ENCODE measurements at regions not wholly inside any gene's neighbourhood (a gene's known extent, or its start where the extent isn't known, plus 50 kb on each side); places are given as distances from the start of the nearest gene placed in this dataset.

- Histone ChIP-seq H3K9me3 (ENCODE audit: low read length) (no peaks in the 10 kb centered on the region), H2AFZ (ENCODE audit: low read depth, low read length) (no peak overlapping the region), H3K27me3 (ENCODE audit: insufficient read depth, low read length) (no peaks in the 10 kb centered on the region), H3K4me1 (ENCODE audit: insufficient read depth, low read length) (no peaks in the 10 kb centered on the region), H3K4me3 (ENCODE audit: low read length) (no peak overlapping the region), H3K36me3 (ENCODE audit: insufficient read depth, low read length) (no peaks in the 10 kb centered on the region)
Measured at GRCh38 chrX:25156832-25157231, 141.1 kb upstream of the ARX start.

- H3K4me1 ChIP-seq (ENCODE audit: insufficient read depth, low read length) = no peaks in the 10 kb centered on the region
- H3K9me3 ChIP-seq (ENCODE audit: low read length) = no peaks in the 10 kb centered on the region
- H3K27me3 ChIP-seq (ENCODE audit: insufficient read depth, low read length) = no peaks in the 10 kb centered on the region
- no peak overlapping the region for H3K4me3 ChIP-seq (ENCODE audit: low read length)
- no peak overlapping the region for H2AFZ ChIP-seq (ENCODE audit: low read depth, low read length)
- H3K36me3 ChIP-seq (ENCODE audit: insufficient read depth, low read length) = no peaks in the 10 kb centered on the region
Measured at GRCh38 chrX:25156323-25156722, 140.6 kb upstream of the ARX start.

- Histone ChIP-seq H3K9me3 (ENCODE audit: low read length) (no peaks in the 10 kb centered on the region), H3K4me3 (ENCODE audit: low read length) (no peak overlapping the region), H3K4me1 (ENCODE audit: insufficient read depth, low read length) (no peaks in the 10 kb centered on the region), H3K27me3 (ENCODE audit: insufficient read depth, low read length) (no peaks in the 10 kb centered on the region), H3K36me3 (ENCODE audit: insufficient read depth, low read length) (no peaks in the 10 kb centered on the region), H2AFZ (ENCODE audit: low read depth, low read length) (no peak overlapping the region)
Measured at GRCh38 chrX:25154168-25154567, 138.4 kb upstream of the ARX start.

GRCh38 chrX:25151749-25152148 lies 136.0 kb upstream of the ARX start:
- Histone ChIP-seq H3K36me3 (ENCODE audit: insufficient read depth, low read length) (no peaks in the 10 kb centered on the region), H2AFZ (ENCODE audit: low read depth, low read length) (no peak overlapping the region), H3K27me3 (ENCODE audit: insufficient read depth, low read length) (no peaks in the 10 kb centered on the region), H3K4me1 (ENCODE audit: insufficient read depth, low read length) (no peaks in the 10 kb centered on the region), H3K4me3 (ENCODE audit: low read length) (no peak overlapping the region), H3K9me3 (ENCODE audit: low read length) (no peaks in the 10 kb centered on the region)

GRCh38 chrX:25144043-25144940 lies 128.5 kb upstream of the ARX start:
- Histone ChIP-seq H3K4me1 (ENCODE audit: insufficient read depth, low read length) (no peaks in the 10 kb centered on the region), H3K36me3 (ENCODE audit: insufficient read depth, low read length) (no peaks in the 10 kb centered on the region), H3K9me3 (ENCODE audit: low read length) (no peaks in the 10 kb centered on the region), H3K4me3 (ENCODE audit: low read length) (peak overlapping the region; percentile 24), H2AFZ (ENCODE audit: low read depth, low read length) (no peak overlapping the region), H3K27me3 (ENCODE audit: insufficient read depth, low read length) (peaks cover 3% of the 10 kb centered on the region)

GRCh38 chrX:25143596-25143995 lies 127.8 kb upstream of the ARX start:
- Histone ChIP-seq H3K9me3 (ENCODE audit: low read length) (no peaks in the 10 kb centered on the region), H3K4me3 (ENCODE audit: low read length) (no peak overlapping the region), H3K27me3 (ENCODE audit: insufficient read depth, low read length) (peaks cover 3% of the 10 kb centered on the region)

GRCh38 chrX:25141684-25142083 lies 125.9 kb upstream of the ARX start:
- Histone ChIP-seq H3K36me3 (ENCODE audit: insufficient read depth, low read length) (no peaks in the 10 kb centered on the region), H2AFZ (ENCODE audit: low read depth, low read length) (no peak overlapping the region), H3K9me3 (ENCODE audit: low read length) (no peaks in the 10 kb centered on the region), H3K27me3 (ENCODE audit: insufficient read depth, low read length) (peaks cover 3% of the 10 kb centered on the region), H3K4me1 (ENCODE audit: insufficient read depth, low read length) (no peaks in the 10 kb centered on the region), H3K4me3 (ENCODE audit: low read length) (no peak overlapping the region)

More at GRCh38 chrX:25143596-25143995, 127.8 kb upstream of the ARX start:
- H2AFZ ChIP-seq (ENCODE audit: low read depth, low read length) = no peak overlapping the region
- no peaks in the 10 kb centered on the region for H3K4me1 ChIP-seq (ENCODE audit: insufficient read depth, low read length)
- no peaks in the 10 kb centered on the region for H3K36me3 ChIP-seq (ENCODE audit: insufficient read depth, low read length)

GRCh38 chrX:25131055-25131454 lies 115.3 kb upstream of the ARX start:
- no peak overlapping the region for H3K4me3 ChIP-seq (ENCODE audit: low read length)
- no peaks in the 10 kb centered on the region for H3K9me3 ChIP-seq (ENCODE audit: low read length)
- no peak overlapping the region for H2AFZ ChIP-seq (ENCODE audit: low read depth, low read length)
- no peaks in the 10 kb centered on the region for H3K36me3 ChIP-seq (ENCODE audit: insufficient read depth, low read length)
- no peaks in the 10 kb centered on the region for H3K4me1 ChIP-seq (ENCODE audit: insufficient read depth, low read length)
- no peaks in the 10 kb centered on the region for H3K27me3 ChIP-seq (ENCODE audit: insufficient read depth, low read length)

- Histone ChIP-seq H3K4me3 (ENCODE audit: low read length) (no peak overlapping the region), H3K27me3 (ENCODE audit: insufficient read depth, low read length) (no peaks in the 10 kb centered on the region), H3K9me3 (ENCODE audit: low read length) (no peaks in the 10 kb centered on the region), H2AFZ (ENCODE audit: low read depth, low read length) (no peak overlapping the region), H3K4me1 (ENCODE audit: insufficient read depth, low read length) (no peaks in the 10 kb centered on the region), H3K36me3 (ENCODE audit: insufficient read depth, low read length) (no peaks in the 10 kb centered on the region)
Measured at GRCh38 chrX:25130619-25131018, 114.9 kb upstream of the ARX start.

GRCh38 chrX:25125483-25125882 lies 109.7 kb upstream of the ARX start:
- Histone ChIP-seq H3K36me3 (ENCODE audit: insufficient read depth, low read length) (no peaks in the 10 kb centered on the region), H3K4me1 (ENCODE audit: insufficient read depth, low read length) (no peaks in the 10 kb centered on the region), H2AFZ (ENCODE audit: low read depth, low read length) (no peak overlapping the region), H3K4me3 (ENCODE audit: low read length) (no peak overlapping the region), H3K27me3 (ENCODE audit: insufficient read depth, low read length) (no peaks in the 10 kb centered on the region), H3K9me3 (ENCODE audit: low read length) (no peaks in the 10 kb centered on the region)

GRCh38 chrX:25124391-25124790 lies 108.6 kb upstream of the ARX start:
- no peak overlapping the region for H2AFZ ChIP-seq (ENCODE audit: low read depth, low read length)
- no peaks in the 10 kb centered on the region for H3K4me1 ChIP-seq (ENCODE audit: insufficient read depth, low read length)
- no peaks in the 10 kb centered on the region for H3K27me3 ChIP-seq (ENCODE audit: insufficient read depth, low read length)
- H3K4me3 ChIP-seq (ENCODE audit: low read length) = no peak overlapping the region
- H3K36me3 ChIP-seq (ENCODE audit: insufficient read depth, low read length) = no peaks in the 10 kb centered on the region
- H3K9me3 ChIP-seq (ENCODE audit: low read length) = no peaks in the 10 kb centered on the region

GRCh38 chrX:25112156-25112555 lies 96.4 kb upstream of the ARX start:
- no peaks in the 10 kb centered on the region for H3K36me3 ChIP-seq (ENCODE audit: insufficient read depth, low read length)
- no peaks in the 10 kb centered on the region for H3K9me3 ChIP-seq (ENCODE audit: low read length)
- no peak overlapping the region for H3K4me3 ChIP-seq (ENCODE audit: low read length)
- H3K4me1 ChIP-seq (ENCODE audit: insufficient read depth, low read length) = no peaks in the 10 kb centered on the region
- H2AFZ ChIP-seq (ENCODE audit: low read depth, low read length) = no peak overlapping the region
- peaks cover 3% of the 10 kb centered on the region for H3K27me3 ChIP-seq (ENCODE audit: insufficient read depth, low read length)

GRCh38 chrX:25108481-25108880 lies 92.7 kb upstream of the ARX start:
- Histone ChIP-seq H3K9me3 (ENCODE audit: low read length) (no peaks in the 10 kb centered on the region), H3K4me1 (ENCODE audit: insufficient read depth, low read length) (peaks cover 6% of the 10 kb centered on the region), H3K36me3 (ENCODE audit: insufficient read depth, low read length) (no peaks in the 10 kb centered on the region), H3K27me3 (ENCODE audit: insufficient read depth, low read length) (no peaks in the 10 kb centered on the region), H2AFZ (ENCODE audit: low read depth, low read length) (no peak overlapping the region), H3K4me3 (ENCODE audit: low read length) (no peak overlapping the region)

- no peaks in the 10 kb centered on the region for H3K27me3 ChIP-seq (ENCODE audit: insufficient read depth, low read length)
- peak overlapping the region; percentile 1 for H2AFZ ChIP-seq (ENCODE audit: low read depth, low read length)
- H3K36me3 ChIP-seq (ENCODE audit: insufficient read depth, low read length) = no peaks in the 10 kb centered on the region
- no peak overlapping the region for H3K4me3 ChIP-seq (ENCODE audit: low read length)
- H3K9me3 ChIP-seq (ENCODE audit: low read length) = no peaks in the 10 kb centered on the region
- H3K4me1 ChIP-seq (ENCODE audit: insufficient read depth, low read length) = peaks cover 6% of the 10 kb centered on the region
Measured at GRCh38 chrX:25105221-25105620, 89.5 kb upstream of the ARX start.

All from neuron (in vitro differentiated cells).